Urothelium cell line (cell line): ENCODE measurements at regions not wholly inside any gene's neighbourhood (a gene's known extent, or its start where the extent isn't known, plus 50 kb on each side); places are given as distances from the start of the nearest gene placed in this dataset.
"Not testable (repeated sequence)": the region's sequence is repeated elsewhere in the genome, so short reads cannot be mapped to it uniquely, and the experiment has no call there.

ENCODE experiments used
- DNase-seq: peaks from one replicate; pipeline ENCODE4 v3.0.0; 2011; ENCODE audit warnings: low spot score, mixed read lengths
- FAIRE-seq: peaks from 2 replicates; lab custom pipeline; 2011; peaks lifted over from hg19 to GRCh38; lab: Jason Lieb, UNC

GRCh38 chr13:48879432-48879831 lies 96.3 kb upstream of the FNDC3A start:
- no peak for FAIRE-seq

GRCh38 chr13:48879854-48880253 lies 95.9 kb upstream of the FNDC3A start:
- FAIRE-seq (no peak), DNase-seq (no peak)

More at GRCh38 chr13:48879432-48879831, 96.3 kb upstream of the FNDC3A start:
- no peak for DNase-seq

DNA sequence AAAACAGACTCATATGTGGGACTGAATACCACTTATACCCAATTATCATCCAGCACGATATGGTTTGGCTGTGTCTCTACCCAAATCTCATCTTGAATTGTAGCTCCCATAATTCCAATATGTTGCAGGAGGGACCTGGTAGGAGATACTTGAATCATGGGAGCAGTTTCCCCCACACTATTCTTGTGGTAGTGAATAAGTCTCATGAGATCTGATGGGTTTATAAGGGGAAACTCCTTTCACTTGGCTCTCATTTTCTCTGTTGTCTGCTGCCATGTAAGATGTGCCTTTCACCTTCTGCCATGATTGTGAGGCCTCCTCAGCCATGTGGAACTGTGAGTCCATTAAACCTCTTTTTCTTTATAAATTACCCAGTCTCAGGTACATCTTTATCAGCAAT lies 91.9 kb upstream of the FNDC3A start:
- not testable (repeated sequence) for DNase-seq, FAIRE-seq

GRCh38 chr13:48885027-48885395 lies 90.7 kb upstream of the FNDC3A start:
- no peak for DNase-seq
- no peak for FAIRE-seq

DNA sequence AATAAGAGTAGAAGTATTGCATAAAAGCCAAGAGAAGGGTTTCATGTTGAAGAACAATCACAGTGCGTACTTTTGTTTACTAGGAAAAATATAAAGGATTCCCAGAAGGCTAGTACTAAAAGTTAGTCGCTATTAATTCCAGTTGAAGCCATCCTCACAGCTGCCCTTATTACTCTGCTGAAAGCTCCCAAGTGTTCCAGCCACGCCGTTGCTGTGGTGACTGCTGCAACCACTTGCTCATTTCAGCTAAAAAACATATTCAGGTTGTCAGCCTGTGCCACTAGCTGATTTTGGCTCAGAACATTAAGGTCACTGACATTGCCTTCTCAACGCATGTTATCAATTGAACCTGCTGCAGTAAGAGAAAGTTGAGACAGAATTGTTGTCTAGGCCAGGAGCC lies 87.1 kb upstream of the FNDC3A start:
- FAIRE-seq, result no peak
- DNase-seq, result no peak

DNA sequence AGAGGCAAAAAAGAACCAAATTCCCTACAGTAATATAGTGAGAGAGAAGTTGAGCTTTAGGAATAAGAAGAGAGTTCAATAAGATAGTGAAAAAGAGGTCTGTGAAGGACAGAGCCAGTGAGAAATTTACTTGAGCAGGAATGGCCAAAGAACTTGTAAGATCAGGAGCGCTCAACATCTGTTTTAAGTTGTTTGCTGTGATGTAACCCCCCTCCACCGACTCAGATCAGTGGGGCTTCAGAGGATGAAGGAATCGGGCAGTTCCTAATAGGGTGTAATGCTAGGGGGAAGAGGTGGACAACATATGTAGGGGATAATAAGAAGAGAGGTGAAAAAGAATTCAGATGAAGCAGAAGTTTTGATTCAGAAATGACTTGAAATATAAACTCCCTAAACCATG lies 85.3 kb upstream of the FNDC3A start:
- no peak for FAIRE-seq
- DNase-seq, result no peak

- FAIRE-seq (no peak), DNase-seq (peak; percentile 50)
Measured at GRCh38 chr13:48891586-48891985, 84.1 kb upstream of the FNDC3A start.

GRCh38 chr13:48892053-48892687 lies 83.5 kb upstream of the FNDC3A start:
- DNase-seq, result peak; percentile 54
- no peak for FAIRE-seq

GRCh38 chr13:48892688-48893075 lies 83.0 kb upstream of the FNDC3A start:
- FAIRE-seq (no peak), DNase-seq (no peak)

DNA sequence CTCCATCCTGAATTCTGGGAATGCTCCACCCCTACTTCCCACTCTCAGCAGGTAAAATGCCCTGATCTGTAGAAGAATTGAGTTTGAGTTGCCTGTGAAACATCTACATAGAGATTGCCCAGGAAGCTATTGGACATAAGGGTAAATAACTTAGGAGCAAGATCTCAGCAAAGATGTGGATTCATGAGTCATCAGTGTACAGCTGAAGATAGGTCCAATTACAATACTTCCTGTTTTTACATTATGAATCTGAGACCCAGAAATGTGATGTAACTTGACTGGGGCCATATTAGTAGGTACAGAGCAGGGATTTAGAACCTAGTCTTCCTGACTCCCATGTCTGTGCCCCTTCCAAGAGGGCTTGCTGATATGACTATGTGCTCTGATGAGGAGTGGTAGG lies 79.4 kb upstream of the FNDC3A start:
- FAIRE-seq (no peak), DNase-seq (peak; percentile 3)

GRCh38 chr13:48901781-48902180 lies 73.9 kb upstream of the FNDC3A start:
- FAIRE-seq (no peak), DNase-seq (no peak)

DNA sequence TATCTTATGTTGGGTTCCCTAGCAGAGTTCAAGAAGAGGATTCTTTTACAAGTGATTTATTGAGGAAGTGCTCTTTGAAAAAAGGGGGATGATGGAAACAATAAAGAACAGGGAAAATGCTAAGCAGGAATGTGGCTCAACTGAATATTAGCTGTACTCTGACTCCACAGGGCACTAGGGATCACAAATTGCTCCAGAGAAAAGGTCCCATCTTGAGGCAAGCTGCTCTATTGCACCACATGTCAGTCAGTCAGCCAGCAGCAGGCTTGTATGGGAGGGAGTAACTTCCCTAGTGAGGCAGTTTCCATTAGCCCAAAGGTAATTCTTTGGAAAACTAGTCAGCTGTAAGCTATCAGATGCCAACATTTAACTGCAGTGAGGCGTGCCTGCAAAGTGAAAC lies 73.3 kb upstream of the FNDC3A start:
- no peak for FAIRE-seq
- no peak for DNase-seq

DNA sequence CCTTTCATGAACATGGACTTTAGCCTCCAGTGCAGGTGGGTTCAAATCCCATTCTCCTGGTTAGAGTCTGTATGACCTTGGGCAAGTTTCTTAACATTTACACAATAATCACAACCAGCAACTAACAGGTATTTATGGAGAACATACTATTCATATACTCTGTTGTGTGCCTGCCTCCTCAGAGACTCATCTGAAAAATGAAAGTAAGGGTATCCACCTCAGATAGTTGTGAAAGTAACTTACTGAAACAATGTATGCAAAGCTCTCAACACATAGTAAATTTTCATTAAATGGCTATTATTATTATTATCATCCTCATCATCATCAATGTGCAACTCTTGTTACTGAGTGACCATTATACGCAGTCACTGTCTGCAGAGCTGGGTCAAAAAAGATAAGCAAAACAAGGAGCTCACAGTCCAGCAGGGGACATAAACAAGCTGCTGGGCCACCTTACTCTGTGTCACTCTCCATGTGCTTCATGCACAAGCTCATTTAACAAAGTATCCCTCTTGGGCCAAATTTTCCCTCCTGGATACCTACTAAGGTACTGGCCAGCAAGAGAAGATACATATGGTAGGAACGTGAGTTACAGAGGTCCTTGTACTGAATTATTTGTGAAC lies 70.9 kb upstream of the FNDC3A start:
- FAIRE-seq (no peak), DNase-seq (no peak)

DNA sequence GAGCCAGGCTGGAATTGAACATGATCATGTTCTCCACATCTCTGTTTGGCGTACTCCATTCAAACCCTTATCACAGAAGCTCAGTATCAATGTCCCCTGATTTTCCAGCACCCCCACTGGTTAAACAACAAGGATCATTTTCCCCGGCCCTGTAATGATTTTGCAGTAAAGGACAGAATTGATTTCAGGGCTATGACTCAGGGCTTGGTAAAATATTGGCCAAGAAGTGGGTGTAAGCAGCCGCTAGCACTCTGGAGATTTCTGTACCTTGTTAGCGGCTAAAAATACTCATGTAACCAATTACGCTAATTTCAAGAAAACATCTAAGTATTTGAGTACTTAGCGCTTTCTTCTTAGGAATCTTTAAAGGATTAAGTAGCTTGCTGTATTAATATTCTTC lies 69.5 kb upstream of the FNDC3A start:
- FAIRE-seq (no peak), DNase-seq (no peak)

GRCh38 chr13:48908381-48909055 lies 67.2 kb upstream of the FNDC3A start:
- DNase-seq (no peak), FAIRE-seq (no peak)

GRCh38 chr13:48909056-48909389 lies 66.7 kb upstream of the FNDC3A start:
- FAIRE-seq (no peak), DNase-seq (no peak)

GRCh38 chr13:48910686-48911085 lies 65.0 kb upstream of the FNDC3A start:
- DNase-seq, result no peak
- no peak for FAIRE-seq

- no peak for FAIRE-seq
- DNase-seq, result no peak
Measured at GRCh38 chr13:48919751-48920150, 56.0 kb upstream of the FNDC3A start.

DNA sequence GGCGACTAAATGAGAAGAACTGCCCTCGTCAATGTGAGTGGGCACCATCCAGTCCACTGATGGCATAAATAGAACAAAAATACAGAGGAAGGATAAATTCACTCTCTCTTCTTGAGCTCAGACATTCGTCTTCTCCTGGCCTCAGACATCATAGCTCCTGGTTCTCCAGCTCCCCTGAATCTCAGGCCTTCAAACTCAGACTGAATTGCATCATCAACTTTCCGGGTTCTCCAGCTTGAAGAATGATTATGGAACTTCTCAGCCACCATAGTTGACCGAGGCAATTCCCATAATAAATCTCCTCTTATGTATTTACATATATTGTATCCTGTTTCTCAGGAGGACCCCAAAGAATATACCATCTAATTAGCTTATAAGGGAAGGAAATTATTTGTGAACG lies 55.0 kb upstream of the FNDC3A start:
- DNase-seq, result no peak
- no peak for FAIRE-seq

DNA sequence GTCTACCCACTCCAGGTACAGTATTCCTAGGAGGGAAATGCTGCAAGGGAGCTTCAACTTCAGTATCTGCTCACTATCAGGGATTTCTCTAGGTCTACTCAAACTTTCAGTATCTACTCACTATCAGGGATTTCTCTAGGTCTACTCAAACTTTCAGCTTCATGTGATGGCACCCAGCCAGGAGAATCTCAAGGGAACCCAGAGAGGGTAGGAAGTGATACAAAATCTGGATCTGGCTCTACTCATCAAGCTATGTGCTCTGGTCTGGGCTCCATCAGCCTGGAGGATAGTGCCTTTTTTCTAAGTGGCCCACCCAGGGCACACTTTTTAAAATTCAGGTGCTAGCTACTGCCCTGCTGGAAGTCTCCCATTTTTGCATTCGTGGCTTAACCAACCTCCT lies 52.3 kb upstream of the FNDC3A start:
- DNase-seq (no peak), FAIRE-seq (no peak)

- FAIRE-seq, result no peak
- no peak for DNase-seq
Measured at GRCh38 chr13:48925001-48925400, 50.7 kb upstream of the FNDC3A start.
